DOHH2 (cell line): ENCODE measurements at regions not wholly inside any gene's neighbourhood (a gene's known extent, or its start where the extent isn't known, plus 50 kb on each side); places are given as distances from the start of the nearest gene placed in this dataset.
"Not testable (repeated sequence)": the region's sequence is repeated elsewhere in the genome, so short reads cannot be mapped to it uniquely, and the experiment has no call there.

Experiments
- EZH2phosphoT487 ChIP-seq: fragments of 200-600 bp; sonication (generic); IDR thresholded peaks from 2 replicates; pipeline ENCODE4 v1.6.1; 2017; ENCODE audit warnings: borderline replicate concordance, mild to moderate bottlenecking, antibody characterized with exemption, low read length, moderate library complexity, mixed read lengths
- TF ChIP-seq, protein P1 (sequence below): fragments of 200-600 bp; sonication (generic); IDR thresholded peaks from one replicate; pipeline ENCODE4 v1.5.1; 2014; ENCODE audit warnings: antibody characterized with exemption, mild to moderate bottlenecking, low read depth, low read length; ENCODE audit not compliant: poor library complexity, severe bottlenecking

DNA sequence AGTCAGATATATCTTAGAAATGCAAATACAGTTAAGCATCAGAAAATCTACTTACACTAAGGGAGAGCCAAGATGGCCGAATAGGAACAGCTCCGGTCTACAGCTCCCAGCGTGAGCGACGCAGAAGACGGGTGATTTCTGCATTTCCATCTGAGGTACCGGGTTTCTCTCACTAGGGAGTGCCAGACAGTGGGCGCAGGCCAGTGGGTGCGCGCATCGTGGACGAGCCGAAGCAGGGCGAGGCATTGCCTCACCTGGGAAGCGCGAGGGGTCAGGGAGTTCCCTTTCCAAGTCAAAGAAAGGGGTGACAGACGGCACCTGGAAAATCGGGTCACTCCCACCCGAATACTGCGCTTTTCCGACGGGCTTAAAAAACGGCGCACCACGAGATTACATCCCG, 524.8 kb upstream of the ADAMTS16 start:
- TF ChIP-seq EZH2phosphoT487: not testable (repeated sequence)
- TF ChIP-seq, protein P1, sequence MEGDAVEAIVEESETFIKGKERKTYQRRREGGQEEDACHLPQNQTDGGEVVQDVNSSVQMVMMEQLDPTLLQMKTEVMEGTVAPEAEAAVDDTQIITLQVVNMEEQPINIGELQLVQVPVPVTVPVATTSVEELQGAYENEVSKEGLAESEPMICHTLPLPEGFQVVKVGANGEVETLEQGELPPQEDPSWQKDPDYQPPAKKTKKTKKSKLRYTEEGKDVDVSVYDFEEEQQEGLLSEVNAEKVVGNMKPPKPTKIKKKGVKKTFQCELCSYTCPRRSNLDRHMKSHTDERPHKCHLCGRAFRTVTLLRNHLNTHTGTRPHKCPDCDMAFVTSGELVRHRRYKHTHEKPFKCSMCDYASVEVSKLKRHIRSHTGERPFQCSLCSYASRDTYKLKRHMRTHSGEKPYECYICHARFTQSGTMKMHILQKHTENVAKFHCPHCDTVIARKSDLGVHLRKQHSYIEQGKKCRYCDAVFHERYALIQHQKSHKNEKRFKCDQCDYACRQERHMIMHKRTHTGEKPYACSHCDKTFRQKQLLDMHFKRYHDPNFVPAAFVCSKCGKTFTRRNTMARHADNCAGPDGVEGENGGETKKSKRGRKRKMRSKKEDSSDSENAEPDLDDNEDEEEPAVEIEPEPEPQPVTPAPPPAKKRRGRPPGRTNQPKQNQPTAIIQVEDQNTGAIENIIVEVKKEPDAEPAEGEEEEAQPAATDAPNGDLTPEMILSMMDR: not testable (repeated sequence)
